ENCODE measurements at regions not wholly inside any gene's neighbourhood (a gene's known extent, or its start where the extent isn't known, plus 50 kb on each side); places are given as distances from the start of the nearest gene placed in this dataset.

- DNase-seq (ENCODE audit: low read depth): no peak
- no peak overlapping the region for H3K4me3 ChIP-seq (ENCODE audit: low read depth, low read length)
- TF ChIP-seq CTCF (IDR thresholded peaks at IDR 0.05; ENCODE audit: insufficient read depth, low read depth, low read length): no peak
Measured at GRCh38 chr4:30924495-30924894, 204.3 kb downstream of the PCDH7 start.

DNA sequence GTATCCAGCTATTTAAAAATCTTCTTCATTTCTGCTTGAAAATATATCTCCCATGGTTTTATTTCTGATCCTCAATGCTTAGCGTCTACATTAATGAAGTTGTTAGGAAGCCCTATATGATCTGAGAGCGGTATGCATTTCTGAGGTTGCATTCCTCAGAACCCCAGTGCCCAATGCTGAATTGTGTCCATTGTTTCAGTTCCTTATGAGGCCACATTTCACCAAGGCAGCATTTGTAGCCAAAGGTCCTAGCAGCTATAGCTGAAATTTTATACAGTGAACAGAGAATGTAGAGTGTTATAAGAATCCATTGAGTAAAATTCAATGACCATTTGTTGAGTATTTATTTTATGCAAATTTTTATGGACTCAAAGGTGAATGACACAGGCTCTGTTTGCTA lies 209.5 kb downstream of the PCDH7 start:
- DNase-seq (ENCODE audit: low read depth): no peak
- no peak for TF ChIP-seq CTCF (IDR thresholded peaks at IDR 0.05; ENCODE audit: insufficient read depth, low read depth, low read length)
- H3K4me3 ChIP-seq (ENCODE audit: low read depth, low read length): no peak overlapping the region

DNA sequence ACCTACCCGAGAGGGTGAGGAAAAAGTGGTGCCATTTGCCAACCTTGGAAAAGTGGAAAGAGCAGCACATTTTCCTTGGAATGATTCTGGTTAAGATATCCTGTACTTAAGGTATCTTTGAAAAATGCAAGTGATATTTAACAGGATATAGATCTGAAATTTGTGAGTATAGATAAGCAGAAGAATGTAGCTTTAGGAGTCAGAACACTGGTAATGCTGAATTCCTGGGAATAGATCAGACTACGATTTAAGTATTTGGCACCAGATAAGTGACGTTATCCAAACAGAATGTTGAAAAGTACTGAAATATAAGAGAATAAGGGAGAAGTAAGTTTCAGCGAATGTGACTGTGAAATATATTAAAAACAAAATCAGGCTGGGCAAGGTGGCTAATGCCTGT lies 210.1 kb downstream of the PCDH7 start:
- DNase-seq (ENCODE audit: low read depth): no peak
- H3K4me3 ChIP-seq (ENCODE audit: low read depth, low read length): no peak overlapping the region
- TF ChIP-seq CTCF (IDR thresholded peaks at IDR 0.05; ENCODE audit: insufficient read depth, low read depth, low read length): no peak

DNA sequence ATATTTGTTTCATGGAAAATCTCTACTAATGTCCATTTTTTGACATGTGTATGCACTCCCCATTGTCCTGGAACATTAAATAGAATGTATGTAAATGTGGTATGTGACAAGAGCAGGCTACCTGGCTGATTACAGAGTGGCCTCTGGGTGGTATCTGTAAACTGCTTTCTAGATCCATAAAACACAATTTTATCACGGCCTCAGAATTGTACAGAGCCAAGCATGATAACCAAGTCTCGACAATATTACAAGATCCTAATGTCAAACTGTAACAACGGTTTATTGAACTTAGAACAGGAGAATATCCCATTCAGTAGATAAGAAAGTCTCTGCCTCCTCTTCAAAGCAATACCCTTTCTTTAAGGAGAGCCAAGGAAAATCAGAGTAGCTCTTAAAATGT lies 212.4 kb downstream of the PCDH7 start:
- H3K4me3 ChIP-seq (ENCODE audit: low read depth, low read length): no peak overlapping the region
- no peak for DNase-seq (ENCODE audit: low read depth)
- TF ChIP-seq CTCF (IDR thresholded peaks at IDR 0.05; ENCODE audit: insufficient read depth, low read depth, low read length): no peak

DNA sequence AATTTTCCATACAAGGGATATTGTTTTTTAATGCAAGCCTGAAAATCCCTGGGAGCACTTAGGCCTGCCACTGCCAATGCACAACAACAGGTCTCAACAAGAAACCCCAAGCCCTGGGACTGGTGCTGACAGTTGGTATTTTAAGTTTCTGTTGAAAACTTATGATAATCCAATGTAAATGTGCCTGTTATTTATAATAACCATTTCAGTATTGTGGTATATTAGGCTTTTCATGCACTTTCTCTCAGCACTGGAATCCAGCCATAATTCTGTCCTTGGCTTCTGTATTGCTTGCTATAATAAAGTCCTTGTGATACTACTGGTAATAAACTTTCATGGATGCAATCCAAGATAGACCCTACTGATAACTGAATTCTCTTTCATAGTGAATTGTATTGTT lies 218.9 kb downstream of the PCDH7 start:
- DNase-seq (ENCODE audit: low read depth): no peak
- H3K4me3 ChIP-seq (ENCODE audit: low read depth, low read length): no peak overlapping the region
- no peak for TF ChIP-seq CTCF (IDR thresholded peaks at IDR 0.05; ENCODE audit: insufficient read depth, low read depth, low read length)

GRCh38 chr4:30939684-30940083 lies 219.5 kb downstream of the PCDH7 start:
- DNase-seq (ENCODE audit: low read depth): no peak
- no peak for TF ChIP-seq CTCF (IDR thresholded peaks at IDR 0.05; ENCODE audit: insufficient read depth, low read depth, low read length)

DNA sequence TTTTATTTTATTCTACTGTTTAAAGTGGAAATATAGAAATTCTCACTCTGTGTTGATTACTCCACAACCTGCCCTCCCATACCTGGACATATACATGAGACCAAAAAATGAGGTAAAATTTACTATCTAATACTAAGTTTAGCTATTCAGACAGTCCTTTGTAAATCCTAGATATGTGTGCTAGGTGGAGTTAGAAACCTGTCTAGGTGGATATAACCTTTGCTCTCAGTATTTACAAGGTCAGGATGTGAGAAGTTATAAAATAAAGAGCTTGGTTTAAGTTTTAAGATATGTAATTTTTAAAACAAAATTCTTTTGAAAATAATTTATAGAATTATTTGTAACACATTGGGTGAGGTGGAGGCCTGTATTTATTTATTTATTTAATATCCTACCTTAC lies 221.5 kb downstream of the PCDH7 start:
- H3K4me3 ChIP-seq (ENCODE audit: low read depth, low read length): no peak overlapping the region
- DNase-seq (ENCODE audit: low read depth): no peak
- TF ChIP-seq CTCF (IDR thresholded peaks at IDR 0.05; ENCODE audit: insufficient read depth, low read depth, low read length): no peak

More at GRCh38 chr4:30939684-30940083, 219.5 kb downstream of the PCDH7 start:
- H3K4me3 ChIP-seq (ENCODE audit: low read depth, low read length): no peak overlapping the region
